H1 (cell line): ENCODE measurements at regions not wholly inside any gene's neighbourhood (a gene's known extent, or its start where the extent isn't known, plus 50 kb on each side); places are given as distances from the start of the nearest gene placed in this dataset.

Experiments used
- CTCF ChIA-PET: fragments of 300-600 bp; sonication (Branson Sonifier 250); formaldehyde crosslinking; loops from one replicate; lab custom pipeline; 2021; ENCODE audit not compliant: partially characterized antibody; lab: Charles Lee
- POLR2A ChIA-PET: fragments of 300-600 bp; sonication (Branson Sonifier 250); formaldehyde crosslinking; loops from one replicate; lab custom pipeline; 2021; ENCODE audit warnings: inconsistent platforms; ENCODE audit not compliant: partially characterized antibody; lab: Charles Lee
- DNase-seq, 2 experiments: peaks; one replicate each; pipeline versions ENCODE4 v3.0.0 to v3.0.0-alpha.2; 2010 to 2022; ENCODE audit warnings: low spot score in 2 of 2, low read depth in 1 of 2, mixed read lengths in 1 of 2
- FAIRE-seq: peaks from 2 replicates; lab custom pipeline; 2011; peaks lifted over from hg19 to GRCh38; lab: Jason Lieb, UNC
- H2AFZ ChIP-seq: 2 replicates; pipeline ENCODE4 v1.8.1; 2012; ENCODE audit warnings: low read length, inconsistent platforms
- H2AK5ac ChIP-seq: 2 replicates; pipeline ENCODE4 v1.6.1; 2013; ENCODE audit warnings: low read depth, low read length
- H2BK120ac ChIP-seq: replicated peaks from 2 replicates; pipeline ENCODE3; 2013; ENCODE audit warnings: low read depth, low read length, inconsistent platforms
- H2BK12ac ChIP-seq: 2 replicates; pipeline ENCODE4 v1.6.1; 2013; ENCODE audit warnings: low read depth, low read length
- H2BK15ac ChIP-seq: 2 replicates; pipeline ENCODE4 v1.6.1; 2013; ENCODE audit warnings: low read length
- H2BK20ac ChIP-seq: 2 replicates; pipeline ENCODE4 v1.6.1; 2013; ENCODE audit warnings: low read length
- H2BK5ac ChIP-seq: 2 replicates; pipeline ENCODE4 v1.6.1; 2013; ENCODE audit warnings: low read depth, low read length
- H3K14ac ChIP-seq: 2 replicates; pipeline ENCODE4 v1.6.1; 2013; ENCODE audit warnings: inconsistent platforms; ENCODE audit not compliant: insufficient read length
- H3K18ac ChIP-seq: 2 replicates; pipeline ENCODE4 v1.6.1; 2013; ENCODE audit warnings: low read length; ENCODE audit errors: extremely low read depth
- H3K23ac ChIP-seq: 2 replicates; pipeline ENCODE4 v1.6.1; 2013; ENCODE audit warnings: inconsistent platforms; ENCODE audit not compliant: insufficient read length
- H3K23me2 ChIP-seq: 2 replicates; pipeline ENCODE4 v1.6.1; 2013; ENCODE audit warnings: low read depth, low read length
- H3K27ac ChIP-seq: 2 replicates; pipeline ENCODE4 v1.6.1; 2011; ENCODE audit warnings: low read depth, low read length, inconsistent platforms
- H3K27me3 ChIP-seq, 4 experiments: replicated peaks in 1 of 4; 1 replicate in 1 of 4; 2 replicates in 3 of 4; pipeline versions ENCODE4 v1.6.1 to v1.8.1; 2011 to 2013; ENCODE audit warnings: low read length in 3 of 4, mild to moderate bottlenecking in 3 of 4, inconsistent platforms in 2 of 4, mixed read lengths in 2 of 4, moderate library complexity in 1 of 4; ENCODE audit not compliant: control insufficient read depth in 3 of 4, insufficient read depth in 3 of 4; ENCODE audit errors: extremely low read depth in 1 of 4
- H3K36me3 ChIP-seq, 4 experiments: 2 replicates each; pipeline versions ENCODE4 v1.6.1 to v1.8.1; 2011 to 2013; ENCODE audit warnings: mild to moderate bottlenecking in 4 of 4, low read length in 3 of 4, moderate library complexity in 2 of 4, control low read depth in 1 of 4, inconsistent platforms in 1 of 4; ENCODE audit not compliant: insufficient read depth in 4 of 4, control insufficient read depth in 2 of 4
- H3K4ac ChIP-seq: replicated peaks from 2 replicates; pipeline ENCODE3; 2013; ENCODE audit warnings: low read length, low read depth, mixed read lengths, inconsistent platforms; ENCODE audit not compliant: insufficient read length
- H3K4me1 ChIP-seq, 4 experiments: replicated peaks in 1 of 4; 1 replicate in 1 of 4; 2 replicates in 3 of 4; pipeline versions ENCODE4 v1.6.1 to v1.8.1; 2011 to 2013; ENCODE audit warnings: low read length in 3 of 4, inconsistent platforms in 2 of 4, mixed read lengths in 1 of 4; ENCODE audit not compliant: insufficient read depth in 4 of 4, control insufficient read depth in 3 of 4
- H3K4me2 ChIP-seq, 2 experiments: 2 replicates each; pipeline versions ENCODE4 v1.6.1 to v1.8.1; 2011 to 2013; ENCODE audit warnings: low read depth in 2 of 2, low read length in 2 of 2, control low read depth in 1 of 2, inconsistent platforms in 1 of 2, mild to moderate bottlenecking in 1 of 2; ENCODE audit not compliant: insufficient read depth in 1 of 2
- H3K4me3 ChIP-seq, 4 experiments: fragments of 200-600, 300-600 bp in 1 of 4; sonication (generic), shearing (Covaris generic), sonication (Bioruptor Twin) in 1 of 4; 2 replicates each; pipeline versions ENCODE4 v1.5.1 to v1.8.1; 2011 to 2016; ENCODE audit warnings: low read length in 4 of 4, low read depth in 3 of 4, control low read depth in 2 of 4, inconsistent platforms in 2 of 4, mild to moderate bottlenecking in 2 of 4, mixed read lengths in 1 of 4, moderate library complexity in 1 of 4; ENCODE audit not compliant: insufficient read depth in 2 of 4; ENCODE audit errors: extremely low read depth in 1 of 4
- H3K56ac ChIP-seq: replicated peaks from 2 replicates; pipeline ENCODE3; 2013; ENCODE audit warnings: low read depth, mild to moderate bottlenecking, mixed read lengths, low read length, inconsistent platforms; ENCODE audit not compliant: insufficient read length
- H3K79me1 ChIP-seq: 2 replicates; pipeline ENCODE4 v1.6.1; 2013; ENCODE audit warnings: low read depth, low read length, control low read depth
- H3K79me2 ChIP-seq, 2 experiments: 2 replicates each; pipeline versions ENCODE4 v1.6.1 to v1.8.1; 2012 to 2013; ENCODE audit warnings: low read length in 2 of 2, mild to moderate bottlenecking in 2 of 2, inconsistent platforms in 1 of 2; ENCODE audit not compliant: insufficient read depth in 2 of 2, control insufficient read depth in 1 of 2
- H3K9ac ChIP-seq, 4 experiments: replicated peaks in 1 of 4; 1 replicate in 1 of 4; 2 replicates in 3 of 4; pipeline versions ENCODE4 v1.6.1 to v1.8.1; 2011 to 2013; ENCODE audit warnings: low read depth in 3 of 4, low read length in 3 of 4, control low read depth in 2 of 4, mild to moderate bottlenecking in 2 of 4, moderate library complexity in 2 of 4, inconsistent platforms in 1 of 4; ENCODE audit errors: extremely low read depth in 1 of 4
- H3K9me3 ChIP-seq, 2 experiments: 2 replicates each; pipeline versions ENCODE4 v1.6.1 to v1.8.1; 2012 to 2013; ENCODE audit warnings: mild to moderate bottlenecking in 2 of 2, moderate library complexity in 2 of 2, control low read depth in 1 of 2, inconsistent platforms in 1 of 2, low read depth in 1 of 2, low read length in 1 of 2, mixed read lengths in 1 of 2; ENCODE audit not compliant: insufficient read depth in 2 of 2
- H4K20me1 ChIP-seq, 2 experiments: replicated peaks in 1 of 2; 2 replicates each; pipeline versions ENCODE3 to v1.8.1; 2011 to 2013; ENCODE audit warnings: inconsistent platforms in 2 of 2, low read length in 2 of 2, mild to moderate bottlenecking in 1 of 2; ENCODE audit not compliant: insufficient read depth in 2 of 2, control insufficient read depth in 1 of 2
- H4K5ac ChIP-seq: 2 replicates; pipeline ENCODE4 v1.6.1; 2013; ENCODE audit warnings: low read length, low read depth, mixed read lengths, inconsistent platforms; ENCODE audit not compliant: insufficient read length
- H4K8ac ChIP-seq: 2 replicates; pipeline ENCODE4 v1.8.0; 2013; ENCODE audit warnings: mild to moderate bottlenecking, moderate library complexity, low read length, inconsistent platforms; ENCODE audit not compliant: insufficient read depth; ENCODE audit errors: extremely low read depth
- H4K91ac ChIP-seq: replicated peaks from 2 replicates; pipeline ENCODE3; 2013; ENCODE audit warnings: low read length, mixed read lengths, inconsistent platforms; ENCODE audit not compliant: insufficient read length
- ATF2 ChIP-seq: IDR thresholded peaks from 2 replicates; pipeline ENCODE4 v1.6.1; 2012; ENCODE audit warnings: low read length, inconsistent platforms
- CBX5 ChIP-seq: fragments of 300-800, 300-1000 bp; sonication (generic); IDR thresholded peaks from 2 replicates; pipeline ENCODE4 v1.7.1; 2016; ENCODE audit warnings: antibody characterized with exemption, low read length, low read depth
- CHD1 ChIP-seq: IDR thresholded peaks from 2 replicates; pipeline ENCODE4 v1.6.1; 2012; ENCODE audit warnings: low read depth, low read length, improper control_type of control experiment
- EGR1 ChIP-seq: IDR thresholded peaks from 2 replicates; pipeline ENCODE4 v1.6.1; 2011; ENCODE audit warnings: low read depth, low read length, borderline replicate concordance
- JUND ChIP-seq: IDR thresholded peaks from 2 replicates; pipeline ENCODE4 v1.6.1; 2011; ENCODE audit warnings: mild to moderate bottlenecking, improper control_type of control experiment, low read length
- MAFK ChIP-seq: IDR thresholded peaks from 2 replicates; pipeline ENCODE4 v1.6.1; 2012; ENCODE audit warnings: low read depth, mild to moderate bottlenecking, improper control_type of control experiment, low read length
- NANOG ChIP-seq: IDR thresholded peaks from 2 replicates; pipeline ENCODE4 v1.6.1; 2011; ENCODE audit warnings: low read length, low read depth, mild to moderate bottlenecking, inconsistent platforms; ENCODE audit not compliant: insufficient read depth, poor library complexity, severe bottlenecking
- PHF8 ChIP-seq: fragments of 200-600 bp; sonication (generic); conservative IDR thresholded peaks from 2 replicates; pipeline ENCODE4 v1.7.1; 2012; ENCODE audit warnings: low read depth, mild to moderate bottlenecking, inconsistent platforms, low read length, moderate library complexity
- RNF2 ChIP-seq: fragments of 200-900, 300-1000 bp; sonication (generic); IDR thresholded peaks from 2 replicates; pipeline ENCODE4 v1.7.1; 2016; ENCODE audit warnings: borderline replicate concordance, low read depth, mild to moderate bottlenecking, antibody characterized with exemption, low read length; ENCODE audit not compliant: poor library complexity, severe bottlenecking; ENCODE audit errors: missing control alignments
- SP4 ChIP-seq: IDR thresholded peaks from 2 replicates; pipeline ENCODE4 v1.6.1; 2012; ENCODE audit warnings: low read length, inconsistent platforms
- SRF ChIP-seq: IDR thresholded peaks from 2 replicates; pipeline ENCODE4 v1.6.1; 2011; ENCODE audit warnings: mild to moderate bottlenecking, low read depth, low read length, moderate library complexity
- SUZ12 ChIP-seq: fragments of 200-600 bp; sonication (generic); IDR thresholded peaks from 2 replicates; pipeline ENCODE4 v1.6.1; 2012; ENCODE audit warnings: mild to moderate bottlenecking, inconsistent platforms, low read length, moderate library complexity, mixed read lengths
- TAF1 ChIP-seq: IDR thresholded peaks from 2 replicates; pipeline ENCODE4 v1.6.1; 2011; ENCODE audit warnings: mild to moderate bottlenecking, low read depth, low read length
- WGBS, 2 experiments: shearing (Covaris generic) in 1 of 2; methylation state at CpG; one replicate each; pipeline versions ENCODE4 v1.1.6 to v1.1.7; 2013 to 2015; ENCODE audit warnings: low lambda C conversion rate in 2 of 2, mixed read lengths in 2 of 2, inconsistent platforms in 1 of 2, low coverage in 1 of 2, missing lambda C conversion rate in 1 of 2; ENCODE audit not compliant: insufficient replicate concordance in 2 of 2, insufficient coverage in 1 of 2, insufficient read length in 1 of 2; ENCODE audit errors: extremely low coverage in 1 of 2, missing lambda C conversion rate in 1 of 2; 5-methylcytosine and 5-hydroxymethylcytosine counted together

GRCh38 chr10:63738410-63738809, 217.2 kb downstream of the REEP3 start:
- Histone ChIP-seq H3K4me1 (no peaks in the 10 kb centered on the region; a peak in 1 of 7 replicates), H3K4me3 (no peak overlapping the region), H3K27ac (no peak overlapping the region), H3K27me3 (peaks cover 0 to 1% (median 0%) of the 10 kb centered on the region in 4 experiments; a peak in 1 of 7 replicates), H2BK5ac (no peak overlapping the region), H3K4ac (no peak overlapping the region), H3K9me3 (no peaks in the 10 kb centered on the region), H2BK12ac (no peak overlapping the region), H2BK15ac (no peak overlapping the region), H3K79me2 (no peaks in the 10 kb centered on the region), H4K5ac (no peak overlapping the region), H3K36me3 (no peaks in the 10 kb centered on the region), H3K56ac (no peak overlapping the region), H2BK20ac (no peak overlapping the region), H3K79me1 (no peaks in the 10 kb centered on the region), H3K23me2 (no peaks in the 10 kb centered on the region), H3K18ac (no peak overlapping the region), H2AFZ (no peak overlapping the region), H3K14ac (no peak overlapping the region), H3K9ac (no peak overlapping the region), H3K23ac (no peak overlapping the region), H4K8ac (no peak overlapping the region), H3K4me2 (no peak overlapping the region), H2AK5ac (no peak overlapping the region), H2BK120ac (no peak overlapping the region), H4K91ac (no peak overlapping the region), H4K20me1 (no peaks in the 10 kb centered on the region)
- DNase-seq (no peak), FAIRE-seq (no peak)
- WGBS, 2 experiments, result 97% methylated on average over 2 of the region's 2 CpGs; no CpG with 5 or more reads in 1 of the 2 experiments
- CTCF ChIA-PET, result interaction anchor here (0.5 to 2.0 kb wide), 4 partner anchors 18 to 600 kb away, joined by 3 to 7 read pairs (median 3); no protein-coding TSS in a partner anchor
- POLR2A ChIA-PET, result no interaction called here
- no peak for TF ChIP-seq PHF8
- no peak for TF ChIP-seq MAFK
- TF ChIP-seq EGR1, result no peak
- TF ChIP-seq CBX5, result no peak
- no peak for TF ChIP-seq CHD1
- no peak for TF ChIP-seq SUZ12
- no peak for TF ChIP-seq TAF1
- no peak for TF ChIP-seq ATF2
- TF ChIP-seq JUND, result no peak
- TF ChIP-seq SRF, result no peak
- no peak for TF ChIP-seq NANOG
- no peak for TF ChIP-seq RNF2
- no peak for TF ChIP-seq SP4
